Activated B cell treated with CpG ODN at 0.5 μM for 24 hours (primary cell): ENCODE measurements at regions not wholly inside any gene's neighbourhood (a gene's known extent, or its start where the extent isn't known, plus 50 kb on each side); places are given as distances from the start of the nearest gene placed in this dataset.
"Not testable (repeated sequence)": the region's sequence is repeated elsewhere in the genome, so short reads cannot be mapped to it uniquely, and the experiment has no call there.

Experiments
- ATAC-seq: fragments of 200-7000 bp; cut with Tn5 transposase; one replicate; pipeline ENCODE4 v1.10.0; 2021; ENCODE audit warnings: low read depth, mild to moderate bottlenecking, moderate library complexity
- CTCF ChIA-PET: fragments of 350-600 bp; sonication (Branson Sonifier 250); formaldehyde crosslinking; loops from one replicate; lab custom pipeline; 2021; ENCODE audit warnings: antibody characterized with exemption; lab: Charles Lee
- POLR2A ChIA-PET: fragments of 350-600 bp; sonication (Branson Sonifier 250); formaldehyde crosslinking; loops from one replicate; lab custom pipeline; 2021; ENCODE audit warnings: antibody characterized with exemption; lab: Charles Lee
- DNase-seq: peaks from one replicate; pipeline ENCODE4 v3.0.0; 2022
- H3K27ac Mint-ChIP-seq: one replicate; pipeline ENCODE4 v1.8.0; 2020; ENCODE audit warnings: mixed read lengths
- H3K27me3 Mint-ChIP-seq: one replicate; pipeline ENCODE4 v1.8.0; 2021; ENCODE audit warnings: mixed read lengths
- H3K36me3 Mint-ChIP-seq: one replicate; pipeline ENCODE4 v1.8.0; 2021; ENCODE audit warnings: low read depth, mixed read lengths
- H3K4me1 Mint-ChIP-seq: one replicate; pipeline ENCODE4 v1.8.0; 2021; ENCODE audit warnings: mixed read lengths
- H3K4me3 Mint-ChIP-seq: one replicate; pipeline ENCODE4 v1.8.0; 2020; ENCODE audit warnings: mild to moderate bottlenecking, mixed read lengths
- H3K9me3 Mint-ChIP-seq: one replicate; pipeline ENCODE4 v1.8.0; 2020; ENCODE audit warnings: mixed read lengths
- intact Hi-C: fragments of 100-400 bp; cut with micrococcal nuclease; formaldehyde crosslinking; loops from one replicate; pipeline ENCODE4 v1.15.1; 2024
- TF ChIP-seq, protein P1 (sequence below): fragments of 200-600 bp; IDR thresholded peaks from one replicate; pipeline ENCODE4 v1.8.0; 2022; ENCODE audit warnings: antibody characterized with exemption, mild to moderate bottlenecking

DNA sequence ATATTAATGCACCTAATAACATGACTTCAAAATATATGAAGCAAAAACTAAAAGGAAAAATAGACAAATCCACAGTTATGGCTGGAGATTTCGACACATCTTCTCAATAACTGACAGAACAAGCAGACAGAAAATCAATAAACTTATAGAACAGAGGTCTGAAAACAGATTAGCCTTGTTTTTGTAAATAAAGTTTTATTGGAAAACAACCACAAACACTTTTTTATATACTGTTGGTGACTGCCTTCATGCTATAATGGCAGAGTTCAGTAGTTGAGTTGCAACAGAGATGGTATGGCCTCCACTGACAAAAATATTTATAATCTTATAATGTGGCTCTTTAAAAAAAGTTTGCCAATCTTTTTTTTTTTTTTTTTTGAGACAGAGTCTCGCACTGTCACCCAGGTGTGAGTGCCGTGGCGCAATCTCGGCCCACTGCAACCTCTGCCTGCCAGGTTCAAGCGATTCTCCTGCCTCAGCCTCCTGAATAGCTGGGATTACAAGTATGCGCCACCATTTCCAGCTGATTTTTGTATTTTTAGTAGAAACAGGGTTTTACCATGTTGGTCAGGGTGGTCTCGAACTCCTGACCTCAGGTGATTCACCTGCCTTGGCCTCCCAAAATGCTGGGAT is 52.2 kb upstream of the GATA2 start:
- intact Hi-C loops, result no loop called here

DNA sequence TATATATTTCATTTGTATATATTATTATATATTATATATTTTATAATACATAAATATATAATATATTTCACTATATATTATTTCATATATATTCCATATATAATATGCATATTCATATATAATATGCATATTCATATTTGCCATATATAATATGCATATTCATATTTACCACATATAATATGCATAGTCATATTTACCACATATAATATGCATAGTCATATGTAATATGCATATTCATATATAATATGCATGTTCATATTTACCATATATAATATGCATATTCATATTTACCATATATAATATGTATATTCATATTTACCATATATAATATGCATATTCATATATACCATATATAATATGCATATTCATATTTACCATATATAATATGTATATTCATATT is 51.2 kb upstream of the GATA2 start:
- DNase-seq (no peak), ATAC-seq (no peak)
- Mint-ChIP-seq H3K9me3 (peaks cover 11% of the 10 kb centered on the region), H3K4me3 (no peak overlapping the region), H3K27me3 (peaks cover 21% of the 10 kb centered on the region), H3K27ac (no peak overlapping the region), H3K4me1 (no peaks in the 10 kb centered on the region), H3K36me3 (no peaks in the 10 kb centered on the region)
- intact Hi-C loops, result no loop called here
- CTCF ChIA-PET, result no interaction called here
- POLR2A ChIA-PET, result no interaction called here
- TF ChIP-seq, protein P1, sequence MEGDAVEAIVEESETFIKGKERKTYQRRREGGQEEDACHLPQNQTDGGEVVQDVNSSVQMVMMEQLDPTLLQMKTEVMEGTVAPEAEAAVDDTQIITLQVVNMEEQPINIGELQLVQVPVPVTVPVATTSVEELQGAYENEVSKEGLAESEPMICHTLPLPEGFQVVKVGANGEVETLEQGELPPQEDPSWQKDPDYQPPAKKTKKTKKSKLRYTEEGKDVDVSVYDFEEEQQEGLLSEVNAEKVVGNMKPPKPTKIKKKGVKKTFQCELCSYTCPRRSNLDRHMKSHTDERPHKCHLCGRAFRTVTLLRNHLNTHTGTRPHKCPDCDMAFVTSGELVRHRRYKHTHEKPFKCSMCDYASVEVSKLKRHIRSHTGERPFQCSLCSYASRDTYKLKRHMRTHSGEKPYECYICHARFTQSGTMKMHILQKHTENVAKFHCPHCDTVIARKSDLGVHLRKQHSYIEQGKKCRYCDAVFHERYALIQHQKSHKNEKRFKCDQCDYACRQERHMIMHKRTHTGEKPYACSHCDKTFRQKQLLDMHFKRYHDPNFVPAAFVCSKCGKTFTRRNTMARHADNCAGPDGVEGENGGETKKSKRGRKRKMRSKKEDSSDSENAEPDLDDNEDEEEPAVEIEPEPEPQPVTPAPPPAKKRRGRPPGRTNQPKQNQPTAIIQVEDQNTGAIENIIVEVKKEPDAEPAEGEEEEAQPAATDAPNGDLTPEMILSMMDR, result no peak

More for the DNA sequence above, 52.2 kb upstream of the GATA2 start:
- no peaks in the 10 kb centered on the region for H3K36me3 Mint-ChIP-seq
- H3K4me1 Mint-ChIP-seq, result no peaks in the 10 kb centered on the region
- ChIA-PET CTCF (no interaction called here), POLR2A (no interaction called here)
- TF ChIP-seq, protein P1, result no peak
- H3K27ac Mint-ChIP-seq, result no peak overlapping the region
- DNase-seq, result no peak
- no peak overlapping the region for H3K4me3 Mint-ChIP-seq
- peaks cover 11% of the 10 kb centered on the region for H3K9me3 Mint-ChIP-seq
- peaks cover 14% of the 10 kb centered on the region for H3K27me3 Mint-ChIP-seq
- no peak for ATAC-seq

DNA sequence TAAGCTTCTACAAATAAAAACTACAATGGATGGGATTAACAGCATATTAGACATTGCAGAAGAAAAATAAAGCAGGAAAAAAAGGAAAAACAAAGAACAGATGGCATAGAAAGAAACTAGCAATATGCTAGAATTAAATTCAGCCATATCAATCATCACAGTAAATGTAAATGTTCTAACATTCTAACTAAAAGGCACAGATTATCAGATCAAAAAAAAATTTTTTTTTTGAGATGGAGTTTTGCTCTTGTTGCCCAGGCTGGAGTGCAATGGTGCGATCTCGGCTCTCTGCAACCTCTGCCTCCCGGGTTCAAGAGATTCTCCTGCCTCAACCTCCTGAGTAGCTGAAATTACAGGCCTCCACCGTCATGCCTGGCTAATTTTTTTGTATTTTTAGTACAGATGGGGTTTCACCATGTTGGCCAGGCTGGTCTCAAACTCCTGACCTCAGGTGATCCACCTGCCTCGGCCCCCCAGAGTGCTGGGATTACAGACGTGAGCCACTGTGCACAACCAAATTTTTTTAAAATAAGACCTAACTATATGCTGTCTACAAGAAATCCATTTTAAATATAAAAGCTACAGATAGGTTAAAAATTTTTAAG is 50.7 kb upstream of the GATA2 start:
- not testable (repeated sequence) for ATAC-seq

More for the DNA sequence above, 50.7 kb upstream of the GATA2 start:
- peaks cover 21% of the 10 kb centered on the region for H3K27me3 Mint-ChIP-seq
- H3K4me1 Mint-ChIP-seq, H3K4me3 Mint-ChIP-seq, intact Hi-C loops, CTCF ChIA-PET, H3K27ac Mint-ChIP-seq, DNase-seq, H3K36me3 Mint-ChIP-seq, POLR2A ChIA-PET: not testable (repeated sequence)
- H3K9me3 Mint-ChIP-seq, result peaks cover 11% of the 10 kb centered on the region
